SH-SY5Y (cell line): ENCODE measurements at regions not wholly inside any gene's neighbourhood (a gene's known extent, or its start where the extent isn't known, plus 50 kb on each side); places are given as distances from the start of the nearest gene placed in this dataset.

Experiments
- GATA2 ChIP-seq: IDR thresholded peaks from 2 replicates; pipeline ENCODE4 v1.6.1; 2011; ENCODE audit warnings: mild to moderate bottlenecking, low read depth, low read length
- GATA3 ChIP-seq: IDR thresholded peaks from 2 replicates; pipeline ENCODE4 v1.6.1; 2011; ENCODE audit warnings: low read depth, mild to moderate bottlenecking, low read length, moderate library complexity

GRCh38 chr1:34452451-34452850 lies 275.7 kb downstream of the C1orf94 start:
- TF ChIP-seq GATA3 (no peak), GATA2 (no peak)
